Mammary epithelial cell (primary cell): ENCODE measurements at regions not wholly inside any gene's neighbourhood (a gene's known extent, or its start where the extent isn't known, plus 50 kb on each side); places are given as distances from the start of the nearest gene placed in this dataset.

Source experiments
- CTCF ChIP-seq, 2 donors: IDR thresholded peaks in 1 of 2; conservative IDR thresholded peaks in 1 of 2; 2 replicates each; pipeline ENCODE4 v1.5.1; 2011 to 2012; ENCODE audit warnings: inconsistent platforms in 2 of 2, low read length in 2 of 2, mild to moderate bottlenecking in 2 of 2, control low read depth in 1 of 2, low read depth in 1 of 2; ENCODE audit not compliant: insufficient read depth in 1 of 2; ENCODE audit errors: extremely low read depth in 1 of 2
- EZH2 ChIP-seq: IDR thresholded peaks from 2 replicates; pipeline ENCODE4 v1.6.1; 2012; ENCODE audit warnings: low read length, inconsistent platforms, borderline replicate concordance

GRCh38 chr2:66024391-66024790, 410.5 kb upstream of the MEIS1 start:
- TF ChIP-seq CTCF (conservative IDR thresholded peaks at IDR 0.05 in 1 of 2, IDR thresholded peaks at IDR 0.05 in 1 of 2; ENCODE audit: extremely low read depth in 1 of 2, insufficient read depth in 1 of 2, low read depth in 1 of 2, low read length in 2 of 2) (no peak), EZH2 (no peak)
